Activated B cell treated with CpG ODN at 0.5 μM for 24 hours (primary cell): ENCODE measurements at regions not wholly inside any gene's neighbourhood (a gene's known extent, or its start where the extent isn't known, plus 50 kb on each side); places are given as distances from the start of the nearest gene placed in this dataset.
"Not testable (repeated sequence)": the region's sequence is repeated elsewhere in the genome, so short reads cannot be mapped to it uniquely, and the experiment has no call there.

Experiments used
- ATAC-seq: fragments of 200-7000 bp; cut with Tn5 transposase; one replicate; pipeline ENCODE4 v1.10.0; 2021; ENCODE audit warnings: low read depth, mild to moderate bottlenecking, moderate library complexity
- CTCF ChIA-PET: fragments of 350-600 bp; sonication (Branson Sonifier 250); formaldehyde crosslinking; loops from one replicate; lab custom pipeline; 2021; ENCODE audit warnings: antibody characterized with exemption; lab: Charles Lee
- POLR2A ChIA-PET: fragments of 350-600 bp; sonication (Branson Sonifier 250); formaldehyde crosslinking; loops from one replicate; lab custom pipeline; 2021; ENCODE audit warnings: antibody characterized with exemption; lab: Charles Lee
- DNase-seq: peaks from one replicate; pipeline ENCODE4 v3.0.0; 2022
- H3K27ac Mint-ChIP-seq: one replicate; pipeline ENCODE4 v1.8.0; 2020; ENCODE audit warnings: mixed read lengths
- H3K27me3 Mint-ChIP-seq: one replicate; pipeline ENCODE4 v1.8.0; 2021; ENCODE audit warnings: mixed read lengths
- H3K36me3 Mint-ChIP-seq: one replicate; pipeline ENCODE4 v1.8.0; 2021; ENCODE audit warnings: low read depth, mixed read lengths
- H3K4me1 Mint-ChIP-seq: one replicate; pipeline ENCODE4 v1.8.0; 2021; ENCODE audit warnings: mixed read lengths
- H3K4me3 Mint-ChIP-seq: one replicate; pipeline ENCODE4 v1.8.0; 2020; ENCODE audit warnings: mild to moderate bottlenecking, mixed read lengths
- H3K9me3 Mint-ChIP-seq: one replicate; pipeline ENCODE4 v1.8.0; 2020; ENCODE audit warnings: mixed read lengths
- CTCF ChIP-seq: fragments of 200-600 bp; IDR thresholded peaks from one replicate; pipeline ENCODE4 v1.8.0; 2022; ENCODE audit warnings: antibody characterized with exemption, mild to moderate bottlenecking
- intact Hi-C: fragments of 100-400 bp; cut with micrococcal nuclease; formaldehyde crosslinking; loops from one replicate; pipeline ENCODE4 v1.15.1; 2024

- no peaks in the 10 kb centered on the region for H3K4me1 Mint-ChIP-seq
- DNase-seq (no peak), ATAC-seq (no peak)
- H3K36me3 Mint-ChIP-seq, result no peaks in the 10 kb centered on the region
- no peak overlapping the region for H3K4me3 Mint-ChIP-seq
- ChIA-PET POLR2A (no interaction called here), CTCF (no interaction called here)
- H3K27me3 Mint-ChIP-seq, result no peaks in the 10 kb centered on the region
- TF ChIP-seq CTCF, result no peak
- H3K27ac Mint-ChIP-seq, result no peak overlapping the region
- no peaks in the 10 kb centered on the region for H3K9me3 Mint-ChIP-seq
- intact Hi-C loops, result no loop called here
Measured at GRCh38 chr16:11414815-11415775, 69.8 kb downstream of the RMI2 start.

- no peaks in the 10 kb centered on the region for H3K4me1 Mint-ChIP-seq
- H3K36me3 Mint-ChIP-seq, result no peaks in the 10 kb centered on the region
- intact Hi-C loops, result no loop called here
- H3K27me3 Mint-ChIP-seq, result no peaks in the 10 kb centered on the region
- no peaks in the 10 kb centered on the region for H3K9me3 Mint-ChIP-seq
- no peak for ATAC-seq
- H3K27ac Mint-ChIP-seq, result no peak overlapping the region
- no peak overlapping the region for H3K4me3 Mint-ChIP-seq
- no peak for TF ChIP-seq CTCF
- CTCF ChIA-PET, result no interaction called here
- no peak for DNase-seq
- POLR2A ChIA-PET, result no interaction called here
Measured at GRCh38 chr16:11416228-11417001, 71.2 kb downstream of the RMI2 start.

GRCh38 chr16:11417487-11417886, 72.2 kb downstream of the RMI2 start:
- intact Hi-C loops, result no loop called here
- no peak overlapping the region for H3K4me3 Mint-ChIP-seq
- no peaks in the 10 kb centered on the region for H3K4me1 Mint-ChIP-seq
- no peak overlapping the region for H3K27ac Mint-ChIP-seq
- H3K27me3 Mint-ChIP-seq, result no peaks in the 10 kb centered on the region
- H3K9me3 Mint-ChIP-seq, result no peaks in the 10 kb centered on the region
- no peak for TF ChIP-seq CTCF
- H3K36me3 Mint-ChIP-seq, result no peaks in the 10 kb centered on the region
- DNase-seq, result no peak
- ATAC-seq, result no peak
- ChIA-PET POLR2A (interaction anchor here (0.6 kb wide), 1 partner anchor 446 kb away, joined by 7 read pairs; no protein-coding TSS in a partner anchor), CTCF (no interaction called here)

GRCh38 chr16:11418506-11418905, 73.2 kb downstream of the RMI2 start:
- ATAC-seq (no peak), DNase-seq (no peak)
- no peaks in the 10 kb centered on the region for H3K9me3 Mint-ChIP-seq
- no peak overlapping the region for H3K4me3 Mint-ChIP-seq
- no peak for TF ChIP-seq CTCF
- H3K36me3 Mint-ChIP-seq, result no peaks in the 10 kb centered on the region
- ChIA-PET POLR2A (no interaction called here), CTCF (no interaction called here)
- intact Hi-C loops, result no loop called here
- peaks cover 8% of the 10 kb centered on the region for H3K4me1 Mint-ChIP-seq
- no peaks in the 10 kb centered on the region for H3K27me3 Mint-ChIP-seq
- no peak overlapping the region for H3K27ac Mint-ChIP-seq

GRCh38 chr16:11420067-11420466, 74.8 kb downstream of the RMI2 start:
- POLR2A ChIA-PET, DNase-seq, H3K4me3 Mint-ChIP-seq, CTCF ChIA-PET, H3K9me3 Mint-ChIP-seq, H3K27me3 Mint-ChIP-seq, H3K27ac Mint-ChIP-seq, intact Hi-C loops, H3K36me3 Mint-ChIP-seq, H3K4me1 Mint-ChIP-seq, ATAC-seq: not testable (repeated sequence)
